GM21619 (cell line): ENCODE measurements at regions not wholly inside any gene's neighbourhood (a gene's known extent, or its start where the extent isn't known, plus 50 kb on each side); places are given as distances from the start of the nearest gene placed in this dataset.

Experiments
- ATAC-seq: cut with Tn5 transposase; IDR thresholded peaks from one replicate; pipeline ENCODE4 v1.9.1; 2021; ENCODE audit not compliant: unreplicated experiment

GRCh38 chr5:159638954-159639559 lies 277.2 kb upstream of the ADRA1B start:
- ATAC-seq, result no peak

DNA sequence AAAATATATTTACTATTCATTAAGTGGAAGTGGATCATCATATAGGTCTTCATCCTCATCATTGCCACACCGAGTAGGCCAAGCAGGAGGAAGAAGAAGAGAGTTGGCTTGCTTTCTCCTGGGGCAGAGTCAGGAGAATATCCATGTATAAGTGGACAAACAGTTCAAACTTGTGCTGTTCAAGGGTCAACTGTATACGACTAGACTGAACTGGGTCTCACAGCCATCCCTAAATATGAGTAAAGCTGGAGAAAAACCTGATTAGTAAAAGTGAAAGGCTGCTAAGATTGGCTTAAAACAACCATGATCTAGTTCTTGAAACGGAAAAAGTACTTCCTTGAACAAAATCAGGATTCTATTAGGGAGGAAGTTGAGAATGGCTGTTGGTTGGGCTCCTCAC lies 276.7 kb upstream of the ADRA1B start:
- no peak for ATAC-seq

DNA sequence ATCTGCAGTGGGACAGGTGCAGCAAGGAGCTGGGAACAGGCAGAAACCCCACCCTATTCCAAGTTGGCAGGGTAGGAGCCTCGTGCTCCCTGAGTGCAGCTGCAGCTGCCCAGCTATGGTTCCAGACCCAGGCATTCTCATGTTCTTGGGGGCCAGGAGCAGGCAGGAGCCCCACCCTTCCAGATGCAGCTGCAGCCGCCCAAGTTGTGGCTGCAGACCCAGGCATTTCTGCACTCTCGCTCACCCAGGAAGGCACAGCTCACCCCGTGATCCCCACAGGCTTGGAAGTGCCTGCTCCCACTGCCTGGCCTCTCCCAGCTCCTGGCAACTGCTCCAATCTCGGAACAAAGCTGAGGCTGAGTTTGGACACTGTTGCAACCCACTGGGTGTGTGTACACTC lies 275.8 kb upstream of the ADRA1B start:
- ATAC-seq, result no peak

GRCh38 chr5:159640921-159641320 lies 275.4 kb upstream of the ADRA1B start:
- no peak for ATAC-seq

DNA sequence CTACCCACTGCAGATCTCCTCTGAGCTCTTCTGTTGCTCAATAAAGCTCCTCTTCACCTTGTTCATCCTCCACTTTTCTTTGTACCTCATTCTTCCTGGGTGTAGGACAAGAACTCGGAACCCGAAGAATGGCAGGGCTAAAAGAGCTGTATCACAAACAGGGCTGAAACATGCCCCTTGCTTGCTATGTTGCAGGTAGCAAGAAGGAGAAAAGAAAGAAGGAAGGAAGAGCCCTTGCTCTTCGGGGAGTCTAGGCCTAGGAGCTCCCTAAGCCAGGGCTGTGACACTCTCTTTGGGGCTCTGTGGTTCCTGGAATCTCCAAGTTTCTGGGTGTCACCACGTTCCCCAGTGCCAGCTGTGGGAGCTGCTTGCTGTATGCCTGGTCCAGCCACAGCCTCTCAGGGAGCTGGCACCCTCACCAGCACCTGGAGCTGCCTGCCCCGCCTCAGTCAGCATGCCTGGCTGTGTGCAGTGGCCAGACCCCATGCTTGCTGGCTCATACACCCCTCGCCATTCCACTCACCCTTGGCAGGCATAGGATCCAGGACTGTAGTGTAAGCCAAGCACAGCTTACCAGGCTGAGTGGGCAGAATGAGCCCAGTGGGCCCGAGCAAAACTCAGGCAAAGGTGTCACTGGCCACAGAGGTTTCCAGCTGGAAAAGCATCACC lies 274.8 kb upstream of the ADRA1B start:
- no peak for ATAC-seq

- ATAC-seq, result no peak
Observed at GRCh38 chr5:159642379-159642778, 273.9 kb upstream of the ADRA1B start.

DNA sequence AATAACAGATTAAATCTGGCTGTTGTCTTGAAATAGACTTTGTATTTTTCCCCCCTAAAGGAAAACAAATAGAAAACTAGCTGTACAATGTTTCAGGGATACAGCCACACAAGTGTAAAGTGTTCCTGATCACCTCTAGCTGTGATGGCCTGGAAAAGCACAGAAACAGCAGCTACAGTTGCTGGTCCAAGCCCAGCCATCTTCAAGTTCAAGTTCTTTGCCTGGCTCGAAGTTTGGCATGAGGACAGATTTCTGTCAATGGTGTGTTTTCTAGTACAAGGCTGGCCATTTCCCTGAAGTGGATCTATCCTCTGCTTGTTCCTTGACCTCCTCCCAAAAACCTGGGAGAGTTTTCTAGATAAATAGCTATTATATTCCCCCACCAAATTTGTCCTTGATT lies 272.2 kb upstream of the ADRA1B start:
- no peak for ATAC-seq

- no peak for ATAC-seq
Observed at GRCh38 chr5:159645179-159645846, 271.0 kb upstream of the ADRA1B start.

DNA sequence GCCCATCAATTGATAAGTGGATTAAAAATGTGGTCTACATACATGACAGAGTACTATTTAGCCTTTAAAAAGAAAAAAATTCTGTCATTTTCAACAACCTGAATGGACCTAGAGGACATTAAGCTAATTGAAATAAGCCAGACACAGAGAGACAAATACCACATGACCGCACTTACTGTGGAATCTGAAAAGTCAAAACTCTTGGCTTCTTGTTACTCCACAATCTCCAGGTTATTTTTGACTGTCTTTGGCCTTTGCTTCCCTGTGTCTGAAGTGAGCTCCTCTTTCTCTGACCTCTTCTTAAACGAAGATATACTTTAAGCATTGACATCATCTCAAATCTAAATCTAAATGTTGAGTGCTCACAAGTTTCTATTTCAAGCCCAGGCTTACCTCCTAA lies 265.5 kb upstream of the ADRA1B start:
- no peak for ATAC-seq

- ATAC-seq, result no peak
Observed at GRCh38 chr5:159655757-159656409, 260.4 kb upstream of the ADRA1B start.

DNA sequence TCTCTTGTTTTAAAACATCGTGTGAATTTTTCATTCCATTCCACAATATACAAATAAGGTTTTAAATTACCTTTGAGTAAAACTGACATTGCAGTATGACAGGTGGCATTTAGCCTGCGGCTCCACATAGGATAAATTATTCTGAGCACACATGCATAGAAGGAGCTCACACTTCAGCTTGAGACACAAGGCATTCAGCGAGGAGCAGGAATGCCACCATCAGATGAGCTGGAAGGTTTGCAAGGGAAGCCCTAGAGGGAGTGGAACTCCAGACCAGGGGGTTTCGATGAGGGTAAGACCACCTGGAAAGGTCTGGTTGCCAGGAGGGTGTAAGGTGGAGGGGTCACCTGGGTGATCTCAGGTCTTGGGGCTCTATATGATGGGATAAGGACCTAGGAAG lies 259.0 kb upstream of the ADRA1B start:
- no peak for ATAC-seq

DNA sequence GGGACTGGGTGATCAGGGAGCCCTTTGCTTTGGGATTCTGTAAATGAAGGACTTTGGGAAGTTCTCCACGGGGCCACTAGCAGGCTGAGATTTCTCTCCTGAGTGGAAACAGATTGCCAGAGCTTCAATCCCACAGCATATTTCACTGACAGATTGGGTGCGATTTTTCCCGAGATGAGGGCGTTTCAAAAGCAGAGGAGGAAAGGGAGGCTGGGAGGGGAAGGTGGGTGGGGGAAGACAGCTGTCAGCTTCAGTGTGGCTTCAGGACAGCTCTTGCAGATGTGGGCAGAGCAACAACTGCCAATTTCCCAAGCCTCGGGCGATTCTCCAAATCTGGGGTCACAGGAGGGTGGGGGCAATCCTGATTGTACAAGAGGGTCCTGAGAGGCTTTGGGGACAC lies 258.5 kb upstream of the ADRA1B start:
- no peak for ATAC-seq

- ATAC-seq, result no peak
Observed at GRCh38 chr5:159658266-159658925, 257.9 kb upstream of the ADRA1B start.

GRCh38 chr5:159660401-159660800 lies 255.9 kb upstream of the ADRA1B start:
- ATAC-seq, result no peak

DNA sequence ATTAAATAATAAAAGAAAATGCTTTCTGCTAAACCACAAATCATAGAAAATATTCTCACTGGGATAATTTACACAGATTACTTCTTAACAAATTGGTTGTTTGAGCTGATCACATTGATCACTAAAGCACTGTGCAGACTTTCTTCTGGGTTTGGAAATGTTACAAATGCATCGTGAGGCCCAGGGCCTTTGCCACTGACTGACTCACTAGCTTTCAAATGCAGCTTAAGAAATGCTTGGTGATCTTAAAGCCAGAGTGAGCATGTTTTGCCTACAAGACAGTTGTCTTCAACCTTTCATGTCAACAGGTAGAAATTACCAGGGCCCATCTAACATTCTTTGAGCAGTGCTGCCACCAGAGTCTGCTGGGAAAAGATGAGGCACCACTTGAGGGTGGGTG lies 252.3 kb upstream of the ADRA1B start:
- no peak for ATAC-seq

DNA sequence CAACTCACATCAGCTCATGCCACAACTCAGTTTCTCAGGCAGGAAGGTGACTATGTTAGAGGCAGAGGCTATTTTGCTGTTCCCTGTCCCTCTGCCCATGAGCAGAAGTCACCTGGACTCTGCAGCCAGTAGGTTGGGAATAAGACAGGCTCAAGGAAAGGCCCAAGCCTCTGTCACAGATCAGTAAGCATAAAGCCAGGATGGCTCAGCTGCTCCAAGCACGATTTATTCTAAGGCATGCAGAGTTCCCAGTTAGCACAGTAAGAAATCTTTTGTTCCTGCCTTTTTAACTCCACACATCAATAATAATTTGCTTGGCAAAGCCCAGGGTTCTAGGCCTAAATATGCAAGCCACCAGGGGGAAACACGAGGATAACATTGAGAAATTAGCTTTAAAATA lies 249.0 kb upstream of the ADRA1B start:
- ATAC-seq, result no peak

DNA sequence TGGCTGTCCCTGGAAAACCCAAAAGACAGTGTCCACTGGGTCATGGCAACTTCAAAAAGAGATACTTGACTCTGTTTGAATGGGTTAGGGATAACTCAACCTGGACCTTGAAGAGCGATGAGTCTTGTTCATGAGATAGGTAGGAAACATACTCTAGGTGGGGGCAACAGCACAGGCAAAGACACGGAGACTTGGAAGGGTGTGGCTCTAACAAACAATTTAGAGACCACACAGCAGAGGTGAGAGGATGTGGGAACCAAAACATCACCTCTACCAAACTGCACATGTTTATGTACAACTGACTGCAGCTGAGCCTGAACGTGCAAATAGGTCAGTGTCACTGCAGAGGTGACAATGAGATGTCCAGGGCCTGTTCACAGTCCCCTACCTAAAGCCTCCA lies 247.7 kb upstream of the ADRA1B start:
- ATAC-seq, result no peak

GRCh38 chr5:159669559-159669958 lies 246.7 kb upstream of the ADRA1B start:
- no peak for ATAC-seq

GRCh38 chr5:159671886-159672285 lies 244.4 kb upstream of the ADRA1B start:
- no peak for ATAC-seq

DNA sequence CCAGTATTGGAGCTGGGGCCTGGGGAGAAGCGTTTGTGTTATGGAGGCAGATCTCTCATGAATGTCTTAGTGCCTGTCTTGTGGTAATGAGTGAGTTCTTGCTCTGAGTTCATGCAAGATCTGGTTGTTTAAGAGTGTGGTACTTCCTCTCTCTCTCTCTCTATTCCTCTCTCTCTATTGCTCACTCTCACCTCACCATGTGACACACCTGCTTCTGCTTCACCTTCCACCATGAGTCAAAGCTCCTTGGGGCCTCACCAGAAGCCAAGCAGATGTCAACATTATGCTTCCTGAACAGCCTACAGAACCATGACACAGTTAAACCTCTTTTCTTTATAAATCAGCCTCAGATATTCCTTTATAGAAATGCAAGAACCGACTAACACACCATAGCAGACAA lies 242.7 kb upstream of the ADRA1B start:
- ATAC-seq, result no peak

DNA sequence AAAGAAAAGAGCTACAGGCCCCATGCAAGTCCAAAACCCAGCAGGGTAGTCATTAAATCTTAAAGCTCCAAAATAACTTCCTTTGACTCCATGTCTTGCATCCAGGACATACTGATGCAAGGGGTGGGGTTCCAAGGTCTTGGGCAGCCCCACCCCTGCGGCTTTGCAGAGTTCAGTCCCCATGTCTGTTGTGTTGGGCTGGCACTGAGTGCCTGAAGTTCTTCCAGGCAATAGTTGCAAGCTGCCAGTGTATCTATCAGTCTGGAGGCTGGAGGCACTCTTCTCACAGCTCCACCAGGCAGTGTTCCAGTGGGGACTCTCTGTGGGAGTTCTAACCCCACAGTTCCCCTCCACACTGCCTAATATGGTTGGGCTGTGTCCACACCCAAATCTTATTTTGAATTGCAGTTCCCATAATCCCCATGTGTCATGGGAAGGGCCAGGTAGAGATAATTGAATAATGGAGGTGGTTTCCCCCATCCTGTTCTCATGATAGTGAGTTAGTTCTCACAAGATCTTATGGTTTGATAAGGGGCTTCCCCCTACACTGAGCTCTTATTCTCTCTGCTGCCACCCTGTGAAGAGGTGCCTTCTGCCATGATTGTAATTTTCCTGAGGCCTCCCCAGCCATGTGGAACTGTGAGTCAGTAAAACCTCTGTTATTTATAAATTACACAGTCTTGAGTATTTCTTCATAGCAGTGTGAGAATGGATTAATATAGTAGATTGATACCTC lies 237.5 kb upstream of the ADRA1B start:
- no peak for ATAC-seq
